ENCODE measurements at regions not wholly inside any gene's neighbourhood (a gene's known extent, or its start where the extent isn't known, plus 50 kb on each side); places are given as distances from the start of the nearest gene placed in this dataset.

- Histone ChIP-seq H3K4me3 (ENCODE audit: low read depth, low read length) (no peak overlapping the region), H3K27ac (ENCODE audit: low read depth, low read length) (no peak overlapping the region), H3K27me3 (ENCODE audit: control insufficient read depth, insufficient read depth, low read length) (no peaks in the 10 kb centered on the region), H3K36me3 (ENCODE audit: control insufficient read depth, insufficient read depth, low read length) (no peaks in the 10 kb centered on the region), H3K9me3 (ENCODE audit: control insufficient read depth, insufficient read depth, low read length) (no peaks in the 10 kb centered on the region), H3K4me1 (ENCODE audit: control insufficient read depth, insufficient read depth, low read length) (no peaks in the 10 kb centered on the region)
- no CpG with 5 or more reads among the region's 1 CpG for WGBS (ENCODE audit: insufficient coverage)
- no peak for DNase-seq (ENCODE audit: low read depth in 4 of 6, low spot score in 6 of 6)
Measured at GRCh38 chr5:125528881-125529280, 782.4 kb upstream of the ZNF608 start.

GRCh38 chr5:125530833-125531615 lies 784.6 kb upstream of the ZNF608 start:
- no CpG with 5 or more reads among the region's 5 CpGs for WGBS (ENCODE audit: insufficient coverage)
- H3K27ac ChIP-seq (ENCODE audit: low read depth, low read length), result no peak overlapping the region

GRCh38 chr5:125536095-125536494 lies 789.7 kb upstream of the ZNF608 start:
- no peak overlapping the region for H3K4me3 ChIP-seq (ENCODE audit: low read depth, low read length)
- no peaks in the 10 kb centered on the region for H3K36me3 ChIP-seq (ENCODE audit: control insufficient read depth, insufficient read depth, low read length)
- no peak overlapping the region for H3K27ac ChIP-seq (ENCODE audit: low read depth, low read length)
- no peaks in the 10 kb centered on the region for H3K27me3 ChIP-seq (ENCODE audit: control insufficient read depth, insufficient read depth, low read length)
- no peak for DNase-seq (ENCODE audit: low read depth in 4 of 6, low spot score in 6 of 6)
- no peaks in the 10 kb centered on the region for H3K4me1 ChIP-seq (ENCODE audit: control insufficient read depth, insufficient read depth, low read length)
- H3K9me3 ChIP-seq (ENCODE audit: control insufficient read depth, insufficient read depth, low read length), result peaks cover 1% of the 10 kb centered on the region

More at GRCh38 chr5:125530833-125531615, 784.6 kb upstream of the ZNF608 start:
- no peak overlapping the region for H3K4me3 ChIP-seq (ENCODE audit: low read depth, low read length)
- H3K4me1 ChIP-seq (ENCODE audit: control insufficient read depth, insufficient read depth, low read length), result no peaks in the 10 kb centered on the region
- no peaks in the 10 kb centered on the region for H3K9me3 ChIP-seq (ENCODE audit: control insufficient read depth, insufficient read depth, low read length)
- DNase-seq (ENCODE audit: low read depth in 4 of 6, low spot score in 6 of 6), result peak in 1 of 6 donors; percentile 58
- no peaks in the 10 kb centered on the region for H3K36me3 ChIP-seq (ENCODE audit: control insufficient read depth, insufficient read depth, low read length)
- H3K27me3 ChIP-seq (ENCODE audit: control insufficient read depth, insufficient read depth, low read length), result no peaks in the 10 kb centered on the region

- no peak for DNase-seq (ENCODE audit: low read depth in 4 of 6, low spot score in 6 of 6)
- WGBS (ENCODE audit: insufficient coverage), result no CpG with 5 or more reads among the region's 1 CpG
- no peak overlapping the region for H3K4me3 ChIP-seq (ENCODE audit: low read depth, low read length)
- H3K27ac ChIP-seq (ENCODE audit: low read depth, low read length), result no peak overlapping the region
- no peaks in the 10 kb centered on the region for H3K4me1 ChIP-seq (ENCODE audit: control insufficient read depth, insufficient read depth, low read length)
- H3K36me3 ChIP-seq (ENCODE audit: control insufficient read depth, insufficient read depth, low read length), result no peaks in the 10 kb centered on the region
- H3K27me3 ChIP-seq (ENCODE audit: control insufficient read depth, insufficient read depth, low read length), result no peaks in the 10 kb centered on the region
- H3K9me3 ChIP-seq (ENCODE audit: control insufficient read depth, insufficient read depth, low read length), result peaks cover 1% of the 10 kb centered on the region
Measured at GRCh38 chr5:125536582-125536981, 790.1 kb upstream of the ZNF608 start.

- Histone ChIP-seq H3K36me3 (ENCODE audit: control insufficient read depth, insufficient read depth, low read length) (no peaks in the 10 kb centered on the region), H3K4me1 (ENCODE audit: control insufficient read depth, insufficient read depth, low read length) (no peaks in the 10 kb centered on the region), H3K4me3 (ENCODE audit: low read depth, low read length) (no peak overlapping the region), H3K27ac (ENCODE audit: low read depth, low read length) (no peak overlapping the region), H3K9me3 (ENCODE audit: control insufficient read depth, insufficient read depth, low read length) (peaks cover 1% of the 10 kb centered on the region), H3K27me3 (ENCODE audit: control insufficient read depth, insufficient read depth, low read length) (no peaks in the 10 kb centered on the region)
- WGBS (ENCODE audit: insufficient coverage), result no CpG with 5 or more reads among the region's 2 CpGs
- no peak for DNase-seq (ENCODE audit: low read depth in 4 of 6, low spot score in 6 of 6)
Measured at GRCh38 chr5:125537661-125538060, 791.2 kb upstream of the ZNF608 start.

GRCh38 chr5:125538469-125538868 lies 792.0 kb upstream of the ZNF608 start:
- Histone ChIP-seq H3K4me3 (ENCODE audit: low read depth, low read length) (no peak overlapping the region), H3K36me3 (ENCODE audit: control insufficient read depth, insufficient read depth, low read length) (no peaks in the 10 kb centered on the region), H3K27me3 (ENCODE audit: control insufficient read depth, insufficient read depth, low read length) (no peaks in the 10 kb centered on the region), H3K27ac (ENCODE audit: low read depth, low read length) (no peak overlapping the region), H3K4me1 (ENCODE audit: control insufficient read depth, insufficient read depth, low read length) (no peaks in the 10 kb centered on the region), H3K9me3 (ENCODE audit: control insufficient read depth, insufficient read depth, low read length) (peaks cover 1% of the 10 kb centered on the region)
- DNase-seq (ENCODE audit: low read depth in 4 of 6, low spot score in 6 of 6), result no peak
- no CpG with 5 or more reads among the region's 2 CpGs for WGBS (ENCODE audit: insufficient coverage)

GRCh38 chr5:125541085-125541484 lies 794.6 kb upstream of the ZNF608 start:
- H3K9me3 ChIP-seq (ENCODE audit: control insufficient read depth, insufficient read depth, low read length), result peaks cover 1% of the 10 kb centered on the region
- no peaks in the 10 kb centered on the region for H3K4me1 ChIP-seq (ENCODE audit: control insufficient read depth, insufficient read depth, low read length)
- no peaks in the 10 kb centered on the region for H3K36me3 ChIP-seq (ENCODE audit: control insufficient read depth, insufficient read depth, low read length)
- H3K27me3 ChIP-seq (ENCODE audit: control insufficient read depth, insufficient read depth, low read length), result no peaks in the 10 kb centered on the region
- WGBS (ENCODE audit: insufficient coverage), result 87% methylated on average over 2 of the region's 2 CpGs
- H3K27ac ChIP-seq (ENCODE audit: low read depth, low read length), result no peak overlapping the region
- DNase-seq (ENCODE audit: low read depth in 4 of 6, low spot score in 6 of 6), result no peak
- no peak overlapping the region for H3K4me3 ChIP-seq (ENCODE audit: low read depth, low read length)

- H3K9me3 ChIP-seq (ENCODE audit: control insufficient read depth, insufficient read depth, low read length), result no peaks in the 10 kb centered on the region
- H3K4me1 ChIP-seq (ENCODE audit: control insufficient read depth, insufficient read depth, low read length), result peaks cover 4% of the 10 kb centered on the region
- 8% methylated on average over 1 of the region's 2 CpGs for WGBS (ENCODE audit: insufficient coverage)
- peak in 2 of 6 donors; percentile 47 to 59 for DNase-seq (ENCODE audit: low read depth in 4 of 6, low spot score in 6 of 6)
- H3K27ac ChIP-seq (ENCODE audit: low read depth, low read length), result peak overlapping the region; percentile 63
- no peaks in the 10 kb centered on the region for H3K36me3 ChIP-seq (ENCODE audit: control insufficient read depth, insufficient read depth, low read length)
- no peak overlapping the region for H3K4me3 ChIP-seq (ENCODE audit: low read depth, low read length)
- H3K27me3 ChIP-seq (ENCODE audit: control insufficient read depth, insufficient read depth, low read length), result no peaks in the 10 kb centered on the region
Measured at GRCh38 chr5:125549322-125549911, 803.0 kb upstream of the ZNF608 start.

GRCh38 chr5:125550274-125550673 lies 803.8 kb upstream of the ZNF608 start:
- Histone ChIP-seq H3K4me3 (ENCODE audit: low read depth, low read length) (no peak overlapping the region), H3K36me3 (ENCODE audit: control insufficient read depth, insufficient read depth, low read length) (no peaks in the 10 kb centered on the region), H3K9me3 (ENCODE audit: control insufficient read depth, insufficient read depth, low read length) (no peaks in the 10 kb centered on the region), H3K4me1 (ENCODE audit: control insufficient read depth, insufficient read depth, low read length) (peaks cover 4% of the 10 kb centered on the region), H3K27ac (ENCODE audit: low read depth, low read length) (no peak overlapping the region), H3K27me3 (ENCODE audit: control insufficient read depth, insufficient read depth, low read length) (no peaks in the 10 kb centered on the region)
- DNase-seq (ENCODE audit: low read depth in 4 of 6, low spot score in 6 of 6), result peak in 2 of 6 donors; percentile 46 to 52
- WGBS (ENCODE audit: insufficient coverage), result 33% methylated on average over 1 of the region's 2 CpGs

GRCh38 chr5:125551246-125551645 lies 804.8 kb upstream of the ZNF608 start:
- H3K36me3 ChIP-seq (ENCODE audit: control insufficient read depth, insufficient read depth, low read length), result no peaks in the 10 kb centered on the region
- no peaks in the 10 kb centered on the region for H3K9me3 ChIP-seq (ENCODE audit: control insufficient read depth, insufficient read depth, low read length)
- H3K27ac ChIP-seq (ENCODE audit: low read depth, low read length), result no peak overlapping the region
- DNase-seq (ENCODE audit: low read depth in 4 of 6, low spot score in 6 of 6), result peak in 1 of 6 donors; percentile 27
- no peaks in the 10 kb centered on the region for H3K27me3 ChIP-seq (ENCODE audit: control insufficient read depth, insufficient read depth, low read length)
- peaks cover 4% of the 10 kb centered on the region for H3K4me1 ChIP-seq (ENCODE audit: control insufficient read depth, insufficient read depth, low read length)
- H3K4me3 ChIP-seq (ENCODE audit: low read depth, low read length), result no peak overlapping the region
